ENCODE measurements at regions not wholly inside any gene's neighbourhood (a gene's known extent, or its start where the extent isn't known, plus 50 kb on each side); places are given as distances from the start of the nearest gene placed in this dataset.

DNA sequence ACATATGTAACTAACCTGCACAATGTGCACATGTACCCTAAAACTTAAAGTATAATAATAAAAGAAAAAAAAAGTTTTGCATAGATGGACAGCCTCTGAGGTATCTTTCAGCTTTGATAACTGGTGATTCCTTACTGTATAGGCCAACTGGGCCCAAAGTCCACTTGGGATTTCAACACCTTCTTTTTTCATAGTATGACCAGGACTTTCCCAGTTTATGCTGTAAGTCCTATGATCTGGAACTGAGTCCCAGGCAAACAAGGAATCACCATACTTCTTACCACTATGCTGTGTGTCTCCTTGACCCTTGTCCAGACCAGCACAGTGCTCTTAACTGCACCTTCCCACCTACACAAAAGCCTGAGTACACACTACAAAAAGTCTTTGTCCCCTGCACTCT is 205.1 kb upstream of the RBBP8 start:
- Histone ChIP-seq H3K4me1 (peaks cover 20% of the 10 kb centered on the region), H3K36me3 (replicated peaks in 1 of 2; ENCODE audit: insufficient read depth in 1 of 2, low read depth in 2 of 2) (no peaks in the 10 kb centered on the region), H3K9me3 (no peaks in the 10 kb centered on the region), H3K27ac (no peak overlapping the region), H3K4me3 (no peak overlapping the region), H3K27me3 (no peaks in the 10 kb centered on the region)
- no peak for DNase-seq
- ATAC-seq, result no peak
- TF ChIP-seq, protein P1, sequence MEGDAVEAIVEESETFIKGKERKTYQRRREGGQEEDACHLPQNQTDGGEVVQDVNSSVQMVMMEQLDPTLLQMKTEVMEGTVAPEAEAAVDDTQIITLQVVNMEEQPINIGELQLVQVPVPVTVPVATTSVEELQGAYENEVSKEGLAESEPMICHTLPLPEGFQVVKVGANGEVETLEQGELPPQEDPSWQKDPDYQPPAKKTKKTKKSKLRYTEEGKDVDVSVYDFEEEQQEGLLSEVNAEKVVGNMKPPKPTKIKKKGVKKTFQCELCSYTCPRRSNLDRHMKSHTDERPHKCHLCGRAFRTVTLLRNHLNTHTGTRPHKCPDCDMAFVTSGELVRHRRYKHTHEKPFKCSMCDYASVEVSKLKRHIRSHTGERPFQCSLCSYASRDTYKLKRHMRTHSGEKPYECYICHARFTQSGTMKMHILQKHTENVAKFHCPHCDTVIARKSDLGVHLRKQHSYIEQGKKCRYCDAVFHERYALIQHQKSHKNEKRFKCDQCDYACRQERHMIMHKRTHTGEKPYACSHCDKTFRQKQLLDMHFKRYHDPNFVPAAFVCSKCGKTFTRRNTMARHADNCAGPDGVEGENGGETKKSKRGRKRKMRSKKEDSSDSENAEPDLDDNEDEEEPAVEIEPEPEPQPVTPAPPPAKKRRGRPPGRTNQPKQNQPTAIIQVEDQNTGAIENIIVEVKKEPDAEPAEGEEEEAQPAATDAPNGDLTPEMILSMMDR (IDR thresholded peaks at IDR 0.05), result no peak
- no peak for TF ChIP-seq POLR2A (IDR thresholded peaks at IDR 0.05)
- intact Hi-C loops (cut with DNase I), result no loop called here

DNA sequence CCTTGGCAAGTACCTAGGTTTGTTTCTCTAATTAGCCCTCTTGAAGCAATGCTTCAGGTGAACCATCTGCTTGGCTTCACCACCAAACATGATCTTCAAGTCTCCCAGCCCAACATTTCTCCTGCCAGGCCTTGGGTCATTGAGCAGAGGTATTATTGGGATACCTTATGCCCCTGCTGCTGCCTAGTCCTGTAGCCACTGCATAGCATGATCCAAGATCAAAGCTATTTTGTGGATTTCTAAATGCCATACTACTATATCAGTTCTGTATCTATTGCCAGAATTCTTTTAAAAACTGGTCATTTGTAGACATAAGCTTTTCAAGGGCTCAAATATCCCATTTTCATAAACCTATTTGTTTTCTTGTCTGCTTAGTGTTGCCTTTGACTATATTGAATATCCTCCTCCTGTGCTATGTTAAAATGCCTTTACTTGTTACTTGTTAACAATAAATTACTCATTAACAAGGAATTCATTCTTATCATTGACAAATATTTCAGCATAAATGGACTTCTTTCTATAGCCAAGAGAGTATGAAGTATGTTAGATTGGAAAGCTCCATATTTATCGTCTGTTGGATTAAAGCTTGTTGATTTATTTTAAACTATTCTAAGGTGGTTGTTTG is 204.5 kb upstream of the RBBP8 start:
- no peak for TF ChIP-seq POLR2A (IDR thresholded peaks at IDR 0.05)
- TF ChIP-seq, protein P1 (IDR thresholded peaks at IDR 0.05), result no peak
- no peak overlapping the region for H3K27ac ChIP-seq
- ATAC-seq (no peak), DNase-seq (no peak)
- H3K4me3 ChIP-seq, result no peak overlapping the region
- 9 to 13% methylated on average over 1 of the region's 1 CpG for WGBS, 2 donors
- no peaks in the 10 kb centered on the region for H3K27me3 ChIP-seq
- no peaks in the 10 kb centered on the region for H3K36me3 ChIP-seq (replicated peaks in 1 of 2; ENCODE audit: insufficient read depth in 1 of 2, low read depth in 2 of 2)
- H3K4me1 ChIP-seq, result peaks cover 14% of the 10 kb centered on the region
- H3K9me3 ChIP-seq, result no peaks in the 10 kb centered on the region
- intact Hi-C loops (cut with DNase I), result no loop called here

DNA sequence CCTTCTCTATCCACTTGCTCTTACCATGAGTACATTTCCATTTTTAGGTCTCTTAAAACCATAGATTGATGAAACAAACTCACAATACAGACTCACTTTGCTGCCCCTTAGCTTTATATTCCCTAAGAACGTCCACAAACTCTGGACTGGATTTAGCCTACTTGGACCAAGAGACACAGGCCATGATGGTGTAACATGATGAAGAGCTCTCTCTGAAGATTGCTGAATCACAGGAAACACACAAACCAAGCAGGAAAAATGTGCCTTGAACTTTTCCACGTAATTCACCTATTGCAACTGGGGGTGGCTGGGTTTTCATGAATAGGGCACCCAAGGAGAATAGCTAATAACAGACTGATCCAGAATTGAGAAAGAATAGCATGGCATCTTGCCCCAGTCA is 201.7 kb upstream of the RBBP8 start:
- intact Hi-C loops (cut with DNase I), result no loop called here
- DNase-seq, result no peak
- TF ChIP-seq POLR2A (IDR thresholded peaks at IDR 0.05), result no peak
- TF ChIP-seq, protein P1 (IDR thresholded peaks at IDR 0.05), result no peak
- peaks cover 13% of the 10 kb centered on the region for H3K4me1 ChIP-seq
- no peaks in the 10 kb centered on the region for H3K9me3 ChIP-seq
- no peaks in the 10 kb centered on the region for H3K36me3 ChIP-seq (replicated peaks in 1 of 2; ENCODE audit: insufficient read depth in 1 of 2, low read depth in 2 of 2)
- no peak overlapping the region for H3K27ac ChIP-seq
- WGBS, 2 donors, result 69 to 86% methylated on average over 2 of the region's 2 CpGs
- no peaks in the 10 kb centered on the region for H3K27me3 ChIP-seq
- no peak for ATAC-seq
- no peak overlapping the region for H3K4me3 ChIP-seq

DNA sequence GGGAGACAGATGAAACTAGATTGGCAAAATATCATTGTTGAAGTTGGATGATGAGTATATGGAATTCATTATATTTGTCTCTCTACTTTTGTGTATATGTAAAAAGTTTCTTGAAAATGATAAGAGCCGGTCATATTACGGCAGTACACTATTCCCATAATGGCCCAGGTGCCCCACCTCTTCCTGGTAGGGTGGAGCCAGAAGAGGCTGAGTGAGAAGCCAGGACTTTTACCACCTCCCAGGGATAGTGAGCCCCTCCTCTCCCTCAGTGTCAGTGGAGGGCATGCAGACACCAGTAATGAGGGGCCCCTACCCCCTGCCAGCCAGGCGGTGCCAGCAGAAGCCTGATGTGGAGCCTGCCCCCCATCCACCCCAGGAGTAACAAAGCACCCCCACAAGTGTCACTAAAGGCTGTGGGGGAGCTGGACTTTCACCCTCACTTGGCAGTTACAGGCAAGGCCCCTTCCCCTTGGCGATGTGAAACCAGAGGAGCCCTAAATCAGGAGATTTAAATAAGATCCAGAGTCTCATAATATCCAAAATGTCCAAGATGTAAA is 198.9 kb upstream of the RBBP8 start:
- no peak for ATAC-seq
- intact Hi-C loops (cut with DNase I), result no loop called here

More for the DNA sequence above, 198.9 kb upstream of the RBBP8 start:
- WGBS, 2 donors, result 84 to 88% methylated on average over 4 of the region's 4 CpGs
- no peak overlapping the region for H3K4me3 ChIP-seq
- H3K27me3 ChIP-seq, result no peaks in the 10 kb centered on the region
- DNase-seq, result no peak
- no peaks in the 10 kb centered on the region for H3K9me3 ChIP-seq
- no peak for TF ChIP-seq POLR2A (IDR thresholded peaks at IDR 0.05)
- TF ChIP-seq, protein P1 (IDR thresholded peaks at IDR 0.05), result no peak
- H3K4me1 ChIP-seq, result no peaks in the 10 kb centered on the region
- no peaks in the 10 kb centered on the region for H3K36me3 ChIP-seq (replicated peaks in 1 of 2; ENCODE audit: insufficient read depth in 1 of 2, low read depth in 2 of 2)
- no peak overlapping the region for H3K27ac ChIP-seq

Measured in body of pancreas (tissue), 4 donors.